Stimulated activated CD4-positive, alpha-beta T cell treated with anti-CD3 and anti-CD28 coated beads, Interleukin-2, amount 100 ng/mL, for 24 hours (primary cell): ENCODE measurements at regions not wholly inside any gene's neighbourhood (a gene's known extent, or its start where the extent isn't known, plus 50 kb on each side); places are given as distances from the start of the nearest gene placed in this dataset.
"Not testable (repeated sequence)": the region's sequence is repeated elsewhere in the genome, so short reads cannot be mapped to it uniquely, and the experiment has no call there.

Experiments
- DNase-seq, 2 donors: peaks; one replicate each; pipeline ENCODE4 v3.0.0-alpha.2; 2020

- no peak for DNase-seq
Observed at GRCh38 chr20:40894237-40894630, 134.4 kb upstream of the TOP1 start.

GRCh38 chr20:40895182-40895581, 133.4 kb upstream of the TOP1 start:
- no peak for DNase-seq

GRCh38 chr20:40896814-40897700, 131.6 kb upstream of the TOP1 start:
- DNase-seq = no peak

- DNase-seq = no peak
Observed at GRCh38 chr20:40899344-40899743, 129.3 kb upstream of the TOP1 start.

GRCh38 chr20:40900666-40901215, 127.9 kb upstream of the TOP1 start:
- no peak for DNase-seq

- DNase-seq = no peak
Observed at GRCh38 chr20:40902661-40903060, 126.0 kb upstream of the TOP1 start.

GRCh38 chr20:40908309-40908708, 120.3 kb upstream of the TOP1 start:
- DNase-seq = no peak

- not testable (repeated sequence) for DNase-seq
Observed at GRCh38 chr20:40909489-40909888, 119.1 kb upstream of the TOP1 start.

- not testable (repeated sequence) for DNase-seq
Observed at GRCh38 chr20:40910436-40910835, 118.2 kb upstream of the TOP1 start.

- DNase-seq = not testable (repeated sequence)
Observed at GRCh38 chr20:40911152-40911551, 117.5 kb upstream of the TOP1 start.

GRCh38 chr20:40913224-40914185, 115.1 kb upstream of the TOP1 start:
- DNase-seq = no peak

GRCh38 chr20:40915756-40916155, 112.9 kb upstream of the TOP1 start:
- DNase-seq = no peak

GRCh38 chr20:40916276-40916675, 112.3 kb upstream of the TOP1 start:
- DNase-seq = no peak

- no peak for DNase-seq
Observed at GRCh38 chr20:40920291-40920690, 108.3 kb upstream of the TOP1 start.

GRCh38 chr20:40922865-40923264, 105.8 kb upstream of the TOP1 start:
- DNase-seq = no peak

- DNase-seq = no peak
Observed at GRCh38 chr20:40925829-40926510, 102.7 kb upstream of the TOP1 start.

GRCh38 chr20:40926928-40927327, 101.7 kb upstream of the TOP1 start:
- no peak for DNase-seq

GRCh38 chr20:40930561-40930960, 98.1 kb upstream of the TOP1 start:
- no peak for DNase-seq

GRCh38 chr20:40931410-40932044, 97.1 kb upstream of the TOP1 start:
- no peak for DNase-seq

GRCh38 chr20:40932436-40932835, 96.2 kb upstream of the TOP1 start:
- no peak for DNase-seq

- no peak for DNase-seq
Observed at GRCh38 chr20:40933758-40934157, 94.9 kb upstream of the TOP1 start.

- DNase-seq = no peak
Observed at GRCh38 chr20:40938020-40938419, 90.6 kb upstream of the TOP1 start.
